Right atrium auricular region (tissue), 2 donors: ENCODE measurements at regions not wholly inside any gene's neighbourhood (a gene's known extent, or its start where the extent isn't known, plus 50 kb on each side); places are given as distances from the start of the nearest gene placed in this dataset.

Source experiments
- DNase-seq: peaks from one replicate; pipeline ENCODE4 v3.0.0-alpha.2; 2019; ENCODE audit warnings: low spot score
- H3K27ac ChIP-seq, 2 donors: fragments of 200-600 bp; sonication (generic); 1 replicate in 1 of 2; 2 replicates in 1 of 2; pipeline ENCODE4 v1.5.1; 2016 to 2019
- H3K27me3 ChIP-seq, 2 donors: fragments of 200-600 bp; sonication (generic); one replicate each; pipeline versions ENCODE4 v1.5.1 to v1.6.0; 2017 to 2019
- H3K36me3 ChIP-seq: fragments of 200-600 bp; sonication (generic); one replicate; pipeline ENCODE4 v1.5.1; 2016
- H3K4me1 ChIP-seq, 2 donors: fragments of 200-600 bp; sonication (generic); one replicate each; pipeline versions ENCODE4 v1.5.1 to v1.6.0; 2017 to 2019
- H3K4me3 ChIP-seq, 2 donors: fragments of 200-600 bp; sonication (generic); 1 replicate in 1 of 2; 2 replicates in 1 of 2; pipeline ENCODE4 v1.5.1; 2017 to 2019; ENCODE audit warnings: mild to moderate bottlenecking in 1 of 2, moderate library complexity in 1 of 2
- H3K9me3 ChIP-seq, 2 donors: fragments of 200-600 bp; sonication (generic); one replicate each; pipeline ENCODE4 v1.5.1; 2019
- CTCF ChIP-seq, 2 donors: fragments of 200-600 bp; sonication (generic); IDR thresholded peaks; one replicate each; pipeline ENCODE4 v1.5.1; 2019; ENCODE audit warnings: antibody characterized with exemption in 2 of 2

DNA sequence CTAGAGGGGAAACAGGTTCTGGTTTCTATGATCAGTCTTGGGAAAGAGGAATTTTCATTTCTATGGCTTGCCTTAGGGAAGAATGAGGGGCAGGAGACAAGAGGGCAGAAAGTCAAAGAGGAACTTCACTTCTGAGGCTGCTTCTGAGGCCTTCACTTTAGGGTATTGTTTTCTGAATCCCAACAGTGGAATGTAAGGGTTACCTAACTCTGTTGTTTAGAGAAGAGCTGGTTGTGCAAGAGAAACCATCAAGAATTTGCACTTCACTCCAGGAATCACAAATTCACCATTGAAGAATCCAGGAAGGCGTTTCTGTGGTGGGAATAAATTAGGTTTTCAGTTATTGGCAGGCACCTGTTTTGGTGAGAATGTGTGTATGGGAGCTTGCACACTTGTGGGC lies 126.7 kb upstream of the AMOT start:
- no peak overlapping the region for H3K4me3 ChIP-seq
- no peak for DNase-seq
- H3K4me1 ChIP-seq, result no peaks in the 10 kb centered on the region
- no peak for TF ChIP-seq CTCF (IDR thresholded peaks at IDR 0.05)
- H3K9me3 ChIP-seq, result no peaks in the 10 kb centered on the region
- no peaks in the 10 kb centered on the region for H3K36me3 ChIP-seq
- no peaks in the 10 kb centered on the region for H3K27me3 ChIP-seq
- no peak overlapping the region for H3K27ac ChIP-seq

GRCh38 chrX:112961981-112962380 lies 121.3 kb upstream of the AMOT start:
- Histone ChIP-seq H3K4me1 (no peaks in the 10 kb centered on the region), H3K27me3 (no peaks in the 10 kb centered on the region), H3K9me3 (no peaks in the 10 kb centered on the region), H3K27ac (no peak overlapping the region), H3K36me3 (no peaks in the 10 kb centered on the region), H3K4me3 (no peak overlapping the region)
- no peak for TF ChIP-seq CTCF (IDR thresholded peaks at IDR 0.05)
- DNase-seq, result no peak

- Histone ChIP-seq H3K9me3 (no peaks in the 10 kb centered on the region), H3K4me3 (no peak overlapping the region), H3K27me3 (no peaks in the 10 kb centered on the region), H3K27ac (no peak overlapping the region), H3K4me1 (no peaks in the 10 kb centered on the region), H3K36me3 (no peaks in the 10 kb centered on the region)
- no peak for TF ChIP-seq CTCF (IDR thresholded peaks at IDR 0.05)
- no peak for DNase-seq
Measured at GRCh38 chrX:112947981-112948615, 107.5 kb upstream of the AMOT start.

DNA sequence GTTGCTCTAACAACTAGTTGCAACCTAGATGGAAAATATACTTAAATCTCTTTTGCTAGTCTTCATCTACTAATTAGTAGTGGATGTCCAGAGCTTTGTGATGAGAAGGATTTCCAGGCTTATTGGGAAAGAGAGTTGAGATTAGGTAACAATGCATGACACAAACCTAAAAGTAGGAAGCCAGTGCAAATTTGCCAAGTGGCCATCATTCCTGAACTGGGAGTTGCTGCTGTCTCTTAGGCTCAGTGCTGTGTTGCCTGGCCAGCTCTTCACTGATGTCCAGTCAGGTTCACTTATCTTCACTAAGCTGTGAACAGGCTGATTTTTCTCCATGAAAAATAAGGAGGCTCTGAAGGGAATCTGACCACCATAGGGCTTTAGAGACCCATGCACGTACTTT lies 105.6 kb upstream of the AMOT start:
- no peak overlapping the region for H3K27ac ChIP-seq
- no peaks in the 10 kb centered on the region for H3K9me3 ChIP-seq
- no peaks in the 10 kb centered on the region for H3K36me3 ChIP-seq
- no peaks in the 10 kb centered on the region for H3K27me3 ChIP-seq
- TF ChIP-seq CTCF (IDR thresholded peaks at IDR 0.05), result no peak
- no peak overlapping the region for H3K4me3 ChIP-seq
- H3K4me1 ChIP-seq, result no peaks in the 10 kb centered on the region
- no peak for DNase-seq

DNA sequence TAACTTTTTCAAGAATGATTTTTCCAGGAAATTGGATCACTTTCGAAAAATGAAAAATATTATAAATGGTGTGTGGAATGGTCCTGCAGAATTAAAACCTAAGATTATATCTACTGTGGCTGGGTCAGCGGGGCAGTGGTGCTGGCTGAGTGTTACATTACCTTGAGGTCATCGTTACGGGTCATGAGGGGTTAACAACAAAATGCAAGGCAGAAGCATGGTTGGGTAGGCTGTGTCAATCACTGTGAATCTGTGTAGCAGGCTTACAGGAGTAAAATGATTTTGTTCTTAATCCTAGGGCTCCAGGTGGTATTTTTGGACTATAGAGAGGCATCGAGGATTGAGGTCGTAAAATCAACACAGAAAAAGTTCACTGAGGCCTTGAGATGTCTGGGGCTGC lies 105.2 kb upstream of the AMOT start:
- H3K9me3 ChIP-seq, result no peaks in the 10 kb centered on the region
- H3K36me3 ChIP-seq, result no peaks in the 10 kb centered on the region
- H3K4me3 ChIP-seq, result no peak overlapping the region
- DNase-seq, result no peak
- TF ChIP-seq CTCF (IDR thresholded peaks at IDR 0.05), result no peak
- H3K27ac ChIP-seq, result no peak overlapping the region
- no peaks in the 10 kb centered on the region for H3K27me3 ChIP-seq
- no peaks in the 10 kb centered on the region for H3K4me1 ChIP-seq

DNA sequence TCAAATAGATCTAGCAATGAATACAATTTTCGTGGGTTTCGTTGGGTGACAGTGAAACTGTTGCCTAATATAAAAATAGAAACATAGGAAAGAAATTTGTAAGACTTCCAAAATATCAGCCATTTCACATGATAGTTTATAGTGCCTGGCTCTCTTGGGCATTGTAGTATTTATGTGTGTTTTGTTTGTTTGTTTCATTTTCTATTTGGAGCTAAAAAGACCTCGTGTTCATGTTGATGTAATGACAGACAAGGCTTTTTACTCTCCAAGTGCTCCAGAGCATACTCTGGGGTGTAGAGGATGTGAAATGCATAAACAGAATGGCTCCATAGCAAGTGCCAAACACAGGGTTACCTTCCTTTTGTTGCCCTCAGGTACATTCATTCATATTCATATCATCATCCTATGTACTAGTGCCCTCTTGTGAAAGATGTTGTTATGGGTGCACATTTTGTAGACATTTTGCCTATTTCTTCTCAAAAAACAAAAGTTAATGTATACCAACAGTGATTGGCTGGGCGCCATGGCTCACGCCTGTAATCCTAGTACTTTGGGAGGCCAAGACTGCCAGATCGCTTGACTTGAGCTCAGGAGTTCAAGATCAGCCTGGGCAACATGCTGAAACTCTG lies 100.7 kb upstream of the AMOT start:
- Histone ChIP-seq H3K4me1 (no peaks in the 10 kb centered on the region), H3K27me3 (no peaks in the 10 kb centered on the region), H3K36me3 (no peaks in the 10 kb centered on the region), H3K9me3 (no peaks in the 10 kb centered on the region), H3K4me3 (no peak overlapping the region), H3K27ac (no peak overlapping the region)
- peak in 1 of 2 donors; percentile 29 for TF ChIP-seq CTCF (IDR thresholded peaks at IDR 0.05)
- no peak for DNase-seq
